GM18508 (cell line): ENCODE measurements at regions not wholly inside any gene's neighbourhood (a gene's known extent, or its start where the extent isn't known, plus 50 kb on each side); places are given as distances from the start of the nearest gene placed in this dataset.

Experiments
- ATAC-seq: cut with Tn5 transposase; IDR thresholded peaks from one replicate; pipeline ENCODE4 v1.9.1; 2021; ENCODE audit warnings: moderate number of reproducible peaks; ENCODE audit not compliant: insufficient read depth, unreplicated experiment

GRCh38 chr5:158384535-158385481, 525.9 kb upstream of the CLINT1 start:
- no peak for ATAC-seq

- ATAC-seq, result no peak
Measured at GRCh38 chr5:158383486-158383885, 524.5 kb upstream of the CLINT1 start.

- peak; percentile 91 for ATAC-seq
Measured at GRCh38 chr5:158382473-158382872, 523.5 kb upstream of the CLINT1 start.

- no peak for ATAC-seq
Measured at GRCh38 chr5:158381614-158382160, 522.7 kb upstream of the CLINT1 start.

- ATAC-seq, result no peak
Measured at GRCh38 chr5:158380661-158381060, 521.7 kb upstream of the CLINT1 start.

- no peak for ATAC-seq
Measured at GRCh38 chr5:158378931-158379330, 520.0 kb upstream of the CLINT1 start.

GRCh38 chr5:158376679-158377078, 517.7 kb upstream of the CLINT1 start:
- ATAC-seq, result no peak

GRCh38 chr5:158375531-158375930, 516.6 kb upstream of the CLINT1 start:
- ATAC-seq, result no peak

- no peak for ATAC-seq
Measured at GRCh38 chr5:158373608-158374395, 514.9 kb upstream of the CLINT1 start.

- ATAC-seq, result no peak
Measured at GRCh38 chr5:158369241-158369640, 510.3 kb upstream of the CLINT1 start.

- no peak for ATAC-seq
Measured at GRCh38 chr5:158368686-158369085, 509.7 kb upstream of the CLINT1 start.

GRCh38 chr5:158364367-158364766, 505.4 kb upstream of the CLINT1 start:
- ATAC-seq, result no peak

GRCh38 chr5:158354958-158355357, 496.0 kb upstream of the CLINT1 start:
- ATAC-seq, result no peak

- no peak for ATAC-seq
Measured at GRCh38 chr5:158351485-158352125, 492.7 kb upstream of the CLINT1 start.

- ATAC-seq, result no peak
Measured at GRCh38 chr5:158349987-158350386, 491.0 kb upstream of the CLINT1 start.

- no peak for ATAC-seq
Measured at GRCh38 chr5:158344376-158344775, 485.4 kb upstream of the CLINT1 start.

- ATAC-seq, result no peak
Measured at GRCh38 chr5:158340608-158341007, 481.7 kb upstream of the CLINT1 start.

- no peak for ATAC-seq
Measured at GRCh38 chr5:158326256-158326655, 467.3 kb upstream of the CLINT1 start.

GRCh38 chr5:158324236-158324635, 465.3 kb upstream of the CLINT1 start:
- ATAC-seq, result no peak

GRCh38 chr5:158322620-158323019, 463.7 kb upstream of the CLINT1 start:
- ATAC-seq, result no peak

- ATAC-seq, result no peak
Measured at GRCh38 chr5:158320934-158321333, 462.0 kb upstream of the CLINT1 start.
